ENCODE measurements at regions not wholly inside any gene's neighbourhood (a gene's known extent, or its start where the extent isn't known, plus 50 kb on each side); places are given as distances from the start of the nearest gene placed in this dataset.

DNA sequence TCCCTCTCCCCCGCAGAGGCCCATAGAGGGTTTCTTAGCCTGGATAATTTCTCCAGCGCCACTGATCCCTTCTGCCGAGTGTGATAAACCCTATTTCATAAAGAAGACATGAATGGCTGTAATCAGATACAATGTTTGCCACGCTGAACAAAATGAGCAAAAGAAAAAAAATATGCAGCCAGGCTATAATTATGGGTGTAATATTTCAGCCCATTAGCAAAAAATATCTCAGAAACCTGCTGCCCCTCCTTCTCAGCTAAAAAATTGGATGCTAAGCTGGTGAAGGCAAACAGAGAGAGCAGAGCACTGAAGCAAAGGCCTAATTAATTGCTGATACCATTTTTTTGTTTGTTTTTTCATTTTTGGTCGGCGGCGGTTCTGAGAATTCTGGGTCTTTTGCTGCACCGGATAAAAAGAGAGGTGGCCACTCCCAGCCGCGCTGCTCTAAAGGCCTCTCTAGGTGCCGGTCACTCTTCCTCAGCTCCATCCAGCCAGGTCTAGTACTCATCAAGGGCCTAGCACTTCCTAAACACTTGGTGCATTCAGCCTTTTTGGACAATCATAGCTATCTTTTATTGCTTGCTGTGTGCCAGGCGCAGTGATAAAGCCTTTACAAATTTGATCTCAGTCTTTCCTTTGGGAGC lies 128.7 kb upstream of the TLE3 start:
- DNase-seq (ENCODE audit: low read depth in 1 of 2, low spot score in 1 of 2) = no peak
- H3K27me3 ChIP-seq (ENCODE audit: insufficient read depth, poor library complexity, severe bottlenecking) = no peaks in the 10 kb centered on the region
- H3K27ac ChIP-seq (replicated peaks) = no peak overlapping the region
- no peak overlapping the region for H3K4me3 ChIP-seq (replicated peaks; ENCODE audit: insufficient read depth, low read length)
- TF ChIP-seq SPI1 (IDR thresholded peaks at IDR 0.05; ENCODE audit: borderline replicate concordance, low read depth) = no peak
- no peak for TF ChIP-seq POLR2AphosphoS5 (IDR thresholded peaks at IDR 0.05; ENCODE audit: low read depth)
- TF ChIP-seq, protein P1, sequence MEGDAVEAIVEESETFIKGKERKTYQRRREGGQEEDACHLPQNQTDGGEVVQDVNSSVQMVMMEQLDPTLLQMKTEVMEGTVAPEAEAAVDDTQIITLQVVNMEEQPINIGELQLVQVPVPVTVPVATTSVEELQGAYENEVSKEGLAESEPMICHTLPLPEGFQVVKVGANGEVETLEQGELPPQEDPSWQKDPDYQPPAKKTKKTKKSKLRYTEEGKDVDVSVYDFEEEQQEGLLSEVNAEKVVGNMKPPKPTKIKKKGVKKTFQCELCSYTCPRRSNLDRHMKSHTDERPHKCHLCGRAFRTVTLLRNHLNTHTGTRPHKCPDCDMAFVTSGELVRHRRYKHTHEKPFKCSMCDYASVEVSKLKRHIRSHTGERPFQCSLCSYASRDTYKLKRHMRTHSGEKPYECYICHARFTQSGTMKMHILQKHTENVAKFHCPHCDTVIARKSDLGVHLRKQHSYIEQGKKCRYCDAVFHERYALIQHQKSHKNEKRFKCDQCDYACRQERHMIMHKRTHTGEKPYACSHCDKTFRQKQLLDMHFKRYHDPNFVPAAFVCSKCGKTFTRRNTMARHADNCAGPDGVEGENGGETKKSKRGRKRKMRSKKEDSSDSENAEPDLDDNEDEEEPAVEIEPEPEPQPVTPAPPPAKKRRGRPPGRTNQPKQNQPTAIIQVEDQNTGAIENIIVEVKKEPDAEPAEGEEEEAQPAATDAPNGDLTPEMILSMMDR (IDR thresholded peaks at IDR 0.05; ENCODE audit: insufficient read depth, low read length) = no peak
- TF ChIP-seq GABPA (IDR thresholded peaks at IDR 0.05; ENCODE audit: low read depth) = no peak
- TF ChIP-seq, protein P2, sequence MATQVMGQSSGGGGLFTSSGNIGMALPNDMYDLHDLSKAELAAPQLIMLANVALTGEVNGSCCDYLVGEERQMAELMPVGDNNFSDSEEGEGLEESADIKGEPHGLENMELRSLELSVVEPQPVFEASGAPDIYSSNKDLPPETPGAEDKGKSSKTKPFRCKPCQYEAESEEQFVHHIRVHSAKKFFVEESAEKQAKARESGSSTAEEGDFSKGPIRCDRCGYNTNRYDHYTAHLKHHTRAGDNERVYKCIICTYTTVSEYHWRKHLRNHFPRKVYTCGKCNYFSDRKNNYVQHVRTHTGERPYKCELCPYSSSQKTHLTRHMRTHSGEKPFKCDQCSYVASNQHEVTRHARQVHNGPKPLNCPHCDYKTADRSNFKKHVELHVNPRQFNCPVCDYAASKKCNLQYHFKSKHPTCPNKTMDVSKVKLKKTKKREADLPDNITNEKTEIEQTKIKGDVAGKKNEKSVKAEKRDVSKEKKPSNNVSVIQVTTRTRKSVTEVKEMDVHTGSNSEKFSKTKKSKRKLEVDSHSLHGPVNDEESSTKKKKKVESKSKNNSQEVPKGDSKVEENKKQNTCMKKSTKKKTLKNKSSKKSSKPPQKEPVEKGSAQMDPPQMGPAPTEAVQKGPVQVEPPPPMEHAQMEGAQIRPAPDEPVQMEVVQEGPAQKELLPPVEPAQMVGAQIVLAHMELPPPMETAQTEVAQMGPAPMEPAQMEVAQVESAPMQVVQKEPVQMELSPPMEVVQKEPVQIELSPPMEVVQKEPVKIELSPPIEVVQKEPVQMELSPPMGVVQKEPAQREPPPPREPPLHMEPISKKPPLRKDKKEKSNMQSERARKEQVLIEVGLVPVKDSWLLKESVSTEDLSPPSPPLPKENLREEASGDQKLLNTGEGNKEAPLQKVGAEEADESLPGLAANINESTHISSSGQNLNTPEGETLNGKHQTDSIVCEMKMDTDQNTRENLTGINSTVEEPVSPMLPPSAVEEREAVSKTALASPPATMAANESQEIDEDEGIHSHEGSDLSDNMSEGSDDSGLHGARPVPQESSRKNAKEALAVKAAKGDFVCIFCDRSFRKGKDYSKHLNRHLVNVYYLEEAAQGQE (IDR thresholded peaks at IDR 0.05; ENCODE audit: insufficient replicate concordance, low read depth) = no peak

DNA sequence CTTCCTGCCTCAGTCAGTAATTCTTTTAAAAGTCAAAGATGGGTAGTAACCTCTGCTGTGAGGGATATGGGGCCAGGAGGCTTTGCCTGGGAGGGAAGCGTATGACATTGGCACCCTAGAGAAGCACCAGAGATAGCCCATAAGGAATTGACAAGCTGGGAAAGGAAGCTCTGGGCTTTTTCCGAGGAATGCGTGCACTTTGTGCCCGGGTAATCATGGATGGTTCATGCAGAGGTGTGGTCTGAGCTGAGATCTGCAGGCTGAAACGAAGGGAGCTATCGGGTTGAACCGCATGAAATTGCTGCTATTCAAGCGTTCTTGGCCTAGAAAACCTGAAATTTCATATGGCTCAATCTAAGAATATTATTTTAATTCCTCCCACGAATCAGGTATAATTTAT lies 127.7 kb upstream of the TLE3 start:
- TF ChIP-seq SPI1 (IDR thresholded peaks at IDR 0.05; ENCODE audit: borderline replicate concordance, low read depth) (no peak), GABPA (IDR thresholded peaks at IDR 0.05; ENCODE audit: low read depth) (no peak), POLR2AphosphoS5 (IDR thresholded peaks at IDR 0.05; ENCODE audit: low read depth) (no peak)
- TF ChIP-seq, protein P1 (IDR thresholded peaks at IDR 0.05; ENCODE audit: insufficient read depth, low read length) = no peak
- TF ChIP-seq, protein P2 (IDR thresholded peaks at IDR 0.05; ENCODE audit: insufficient replicate concordance, low read depth) = no peak
- DNase-seq (ENCODE audit: low read depth in 1 of 2, low spot score in 1 of 2) = no peak
- H3K27me3 ChIP-seq (ENCODE audit: insufficient read depth, poor library complexity, severe bottlenecking) = no peaks in the 10 kb centered on the region
- H3K27ac ChIP-seq (replicated peaks) = no peak overlapping the region
- H3K4me3 ChIP-seq (replicated peaks; ENCODE audit: insufficient read depth, low read length) = no peak overlapping the region

DNA sequence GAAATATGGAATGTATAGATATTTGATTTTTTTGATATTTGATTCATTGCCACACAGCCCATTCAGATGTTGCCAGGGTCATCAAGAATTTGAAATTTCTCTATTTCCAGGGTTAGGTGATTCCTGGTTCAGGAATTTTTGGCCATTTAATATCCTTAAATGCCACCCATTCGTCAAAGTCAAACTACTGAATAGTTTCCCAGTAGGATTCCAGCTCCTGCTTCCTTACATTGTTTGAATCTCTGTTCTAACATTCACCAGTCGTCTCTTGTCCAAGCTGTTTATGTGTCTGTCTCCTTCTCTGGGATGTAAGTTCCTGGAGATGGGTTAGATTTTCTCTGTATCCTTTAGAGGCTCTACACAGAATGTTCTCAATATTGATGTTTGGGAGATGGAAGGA lies 124.9 kb upstream of the TLE3 start:
- no peak for DNase-seq (ENCODE audit: low read depth in 1 of 2, low spot score in 1 of 2)
- H3K27me3 ChIP-seq (ENCODE audit: insufficient read depth, poor library complexity, severe bottlenecking) = no peaks in the 10 kb centered on the region
- no peak for TF ChIP-seq POLR2AphosphoS5 (IDR thresholded peaks at IDR 0.05; ENCODE audit: low read depth)
- no peak for TF ChIP-seq SPI1 (IDR thresholded peaks at IDR 0.05; ENCODE audit: borderline replicate concordance, low read depth)
- TF ChIP-seq, protein P1 (IDR thresholded peaks at IDR 0.05; ENCODE audit: insufficient read depth, low read length) = no peak
- TF ChIP-seq, protein P2 (IDR thresholded peaks at IDR 0.05; ENCODE audit: insufficient replicate concordance, low read depth) = no peak
- TF ChIP-seq GABPA (IDR thresholded peaks at IDR 0.05; ENCODE audit: low read depth) = no peak
- H3K4me3 ChIP-seq (replicated peaks; ENCODE audit: insufficient read depth, low read length) = no peak overlapping the region
- H3K27ac ChIP-seq (replicated peaks) = no peak overlapping the region
